ENCODE measurements at regions not wholly inside any gene's neighbourhood (a gene's known extent, or its start where the extent isn't known, plus 50 kb on each side); places are given as distances from the start of the nearest gene placed in this dataset.

DNA sequence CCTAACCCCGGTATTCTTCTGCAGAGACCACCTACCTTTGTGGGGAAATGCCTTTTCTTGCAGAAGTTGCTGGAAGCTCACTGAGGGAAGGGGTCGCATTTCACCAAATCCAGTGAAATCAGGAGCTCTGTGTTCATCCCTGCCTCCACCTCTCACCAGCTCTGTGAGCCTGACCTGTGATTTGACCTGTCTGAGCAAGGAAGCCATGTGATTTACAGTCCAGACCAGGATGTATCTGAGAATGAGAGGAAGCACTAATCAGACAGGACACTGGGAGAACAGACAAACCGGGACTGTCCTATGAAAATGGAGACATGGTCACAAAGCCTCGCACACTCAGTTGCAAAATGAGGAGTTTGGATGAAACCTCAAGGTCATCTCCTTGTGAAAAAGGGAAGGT lies 285.4 kb downstream of the BCL11A start:
- TF ChIP-seq, protein P1, sequence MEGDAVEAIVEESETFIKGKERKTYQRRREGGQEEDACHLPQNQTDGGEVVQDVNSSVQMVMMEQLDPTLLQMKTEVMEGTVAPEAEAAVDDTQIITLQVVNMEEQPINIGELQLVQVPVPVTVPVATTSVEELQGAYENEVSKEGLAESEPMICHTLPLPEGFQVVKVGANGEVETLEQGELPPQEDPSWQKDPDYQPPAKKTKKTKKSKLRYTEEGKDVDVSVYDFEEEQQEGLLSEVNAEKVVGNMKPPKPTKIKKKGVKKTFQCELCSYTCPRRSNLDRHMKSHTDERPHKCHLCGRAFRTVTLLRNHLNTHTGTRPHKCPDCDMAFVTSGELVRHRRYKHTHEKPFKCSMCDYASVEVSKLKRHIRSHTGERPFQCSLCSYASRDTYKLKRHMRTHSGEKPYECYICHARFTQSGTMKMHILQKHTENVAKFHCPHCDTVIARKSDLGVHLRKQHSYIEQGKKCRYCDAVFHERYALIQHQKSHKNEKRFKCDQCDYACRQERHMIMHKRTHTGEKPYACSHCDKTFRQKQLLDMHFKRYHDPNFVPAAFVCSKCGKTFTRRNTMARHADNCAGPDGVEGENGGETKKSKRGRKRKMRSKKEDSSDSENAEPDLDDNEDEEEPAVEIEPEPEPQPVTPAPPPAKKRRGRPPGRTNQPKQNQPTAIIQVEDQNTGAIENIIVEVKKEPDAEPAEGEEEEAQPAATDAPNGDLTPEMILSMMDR (IDR thresholded peaks at IDR 0.05): no peak
- TF ChIP-seq POLR2A (IDR thresholded peaks at IDR 0.05): no peak
- TF ChIP-seq POLR2AphosphoS5 (IDR thresholded peaks at IDR 0.05): no peak
